GM12878 (cell line): ENCODE measurements at regions not wholly inside any gene's neighbourhood (a gene's known extent, or its start where the extent isn't known, plus 50 kb on each side); places are given as distances from the start of the nearest gene placed in this dataset.

ENCODE experiments used
- ATAC-seq: fragments of 200-7000 bp; cut with Tn5 transposase; 3 replicates; pipeline ENCODE4 v1.9.1; 2020; ENCODE audit warnings: mild to moderate bottlenecking, moderate library complexity
- BruUV-seq: library from RNA; stranded (reverse); fragments of 400-500 nt; replicated peaks from 2 replicates; lab custom pipeline; 2021; lab: Mats Ljungman, UMichigan
- CTCF ChIA-PET: fragments of 300-600 bp; sonication (Branson Sonifier 250); formaldehyde crosslinking; extraction: SDS; loops from one replicate; lab custom pipeline; 2021; ENCODE audit warnings: inconsistent platforms; lab: Yijun Ruan, JAX
- POLR2A ChIA-PET: fragments of 350-600 bp; formaldehyde crosslinking; extraction: SDS; loops from one replicate; lab custom pipeline; 2021; ENCODE audit warnings: inconsistent platforms; lab: Charles Lee
- RAD21 ChIA-PET: fragments of 300-600 bp; sonication (Branson Sonifier 250); formaldehyde crosslinking; loops from one replicate; lab custom pipeline; 2023; ENCODE audit warnings: antibody characterized with exemption; ENCODE audit not compliant: unreplicated experiment; lab: Charles Lee
- SMC1A ChIA-PET: fragments of 300-600 bp; sonication (Branson Sonifier 250); formaldehyde crosslinking; loops from one replicate; lab custom pipeline; 2023; ENCODE audit not compliant: unreplicated experiment, uncharacterized antibody; lab: Charles Lee
- DNase-seq: peaks from one replicate; pipeline ENCODE4 v3.0.0-alpha.2; 2011; ENCODE audit warnings: low read depth, low spot score
- FAIRE-seq: peaks from 3 replicates; lab custom pipeline; 2011; peaks lifted over from hg19 to GRCh38; lab: Jason Lieb, UNC
- H2AFZ ChIP-seq: 2 replicates; pipeline ENCODE4 v1.6.0; 2011; ENCODE audit warnings: low read depth, low read length, control low read depth; ENCODE audit not compliant: control insufficient read depth
- H3K27ac ChIP-seq: 2 replicates; pipeline ENCODE4 v1.5.1; 2011; ENCODE audit warnings: control low read depth; ENCODE audit not compliant: control insufficient read depth, insufficient read depth
- H3K27me3 ChIP-seq, 2 experiments: replicated peaks in 1 of 2; 2 replicates each; pipeline versions ENCODE4 v1.6.0 to v1.6.1; 2011; ENCODE audit warnings: low read length in 1 of 2; ENCODE audit not compliant: control insufficient read depth in 2 of 2, insufficient read depth in 2 of 2
- H3K36me3 ChIP-seq, 2 experiments: 2 replicates each; pipeline ENCODE4 v1.5.1; 2011; ENCODE audit warnings: low read length in 1 of 2; ENCODE audit not compliant: control insufficient read depth in 2 of 2, insufficient read depth in 2 of 2
- H3K4me1 ChIP-seq: 2 replicates; pipeline ENCODE4 v1.6.1; 2011; ENCODE audit warnings: mild to moderate bottlenecking, low read length, moderate library complexity, mixed read lengths; ENCODE audit not compliant: control insufficient read depth, insufficient read depth
- H3K4me2 ChIP-seq: 2 replicates; pipeline ENCODE4 v1.6.0; 2011; ENCODE audit warnings: control low read depth; ENCODE audit not compliant: control insufficient read depth, insufficient read depth
- H3K4me3 ChIP-seq: fragments of 200-600 bp; sonication (generic); 2 replicates; pipeline ENCODE4 v1.5.1; 2016
- H3K79me2 ChIP-seq: 2 replicates; pipeline ENCODE4 v1.6.0; 2011; ENCODE audit warnings: low read length; ENCODE audit not compliant: control insufficient read depth, insufficient read depth
- H3K9ac ChIP-seq: 2 replicates; pipeline ENCODE4 v1.8.0; 2011; ENCODE audit warnings: low read length, control low read depth, mixed read lengths; ENCODE audit not compliant: control insufficient read depth, insufficient read depth
- H3K9me3 ChIP-seq: replicated peaks from 3 replicates; pipeline ENCODE4 v1.5.1; 2011; ENCODE audit warnings: mild to moderate bottlenecking, low read length; ENCODE audit not compliant: control insufficient read depth, insufficient read depth
- H4K20me1 ChIP-seq: 2 replicates; pipeline ENCODE4 v1.6.0; 2011; ENCODE audit not compliant: control insufficient read depth, insufficient read depth
- BACH1 ChIP-seq: fragments of 450-650 bp; IDR thresholded peaks from 2 replicates; pipeline ENCODE4 v1.6.1; 2017; ENCODE audit warnings: mild to moderate bottlenecking, borderline replicate concordance
- CTCF ChIP-seq, 3 experiments: IDR thresholded peaks in 2 of 3; conservative IDR thresholded peaks in 1 of 3; 2 replicates each; pipeline ENCODE4 v1.5.1; 2011; ENCODE audit warnings: low read depth in 3 of 3, low read length in 3 of 3, mild to moderate bottlenecking in 3 of 3, control low read depth in 2 of 3, moderate library complexity in 2 of 3, inconsistent platforms in 1 of 3, mixed read lengths in 1 of 3; ENCODE audit not compliant: control insufficient read depth in 2 of 3, insufficient read depth in 1 of 3; ENCODE audit errors: extremely low read depth in 1 of 3
- FOXK2 ChIP-seq: fragments of 450-650 bp; IDR thresholded peaks from 2 replicates; pipeline ENCODE4 v1.6.1; 2017; ENCODE audit warnings: mild to moderate bottlenecking, moderate library complexity
- HDAC6 ChIP-seq: fragments of 200-600 bp; sonication (generic); IDR thresholded peaks from one replicate; pipeline ENCODE4 v1.8.0; 2017; ENCODE audit warnings: antibody characterized with exemption; ENCODE audit not compliant: unreplicated experiment
- KDM1A ChIP-seq: fragments of 200-600 bp; sonication (generic); IDR thresholded peaks from 2 replicates; pipeline ENCODE4 v1.6.1; 2016; ENCODE audit warnings: borderline replicate concordance
- NFIC ChIP-seq: IDR thresholded peaks from 2 replicates; pipeline ENCODE4 v1.6.1; 2012; ENCODE audit warnings: low read depth, mild to moderate bottlenecking, inconsistent platforms, low read length, moderate library complexity
- NFYB ChIP-seq: IDR thresholded peaks from 2 replicates; pipeline ENCODE4 v1.6.1; 2011; ENCODE audit warnings: low read depth, mild to moderate bottlenecking, low read length, improper control_type of control experiment, moderate library complexity; ENCODE audit not compliant: insufficient read depth
- RAD51 ChIP-seq: fragments of 450-650 bp; IDR thresholded peaks from 2 replicates; pipeline ENCODE4 v1.6.1; 2016; ENCODE audit warnings: moderate library complexity, mild to moderate bottlenecking, inconsistent platforms
- SMC3 ChIP-seq: IDR thresholded peaks from 2 replicates; pipeline ENCODE4 v1.6.1; 2011; ENCODE audit warnings: low read length, improper control_type of control experiment, borderline replicate concordance
- USF2 ChIP-seq: IDR thresholded peaks from 2 replicates; pipeline ENCODE4 v1.6.1; 2011; ENCODE audit warnings: low read depth, low read length, improper control_type of control experiment, borderline replicate concordance
- ZZZ3 ChIP-seq: IDR thresholded peaks from 2 replicates; pipeline ENCODE4 v1.6.1; 2011; ENCODE audit warnings: low read depth; ENCODE audit not compliant: control insufficient read depth, insufficient read length
- WGBS: methylation state at CpG from one replicate; pipeline ENCODE4 v1.1.6; 2016; ENCODE audit warnings: low lambda C conversion rate; ENCODE audit not compliant: insufficient replicate concordance, insufficient coverage; ENCODE audit errors: missing lambda C conversion rate; 5-methylcytosine and 5-hydroxymethylcytosine counted together
- in situ Hi-C: fragments of 300-500 bp; cut with MboI; formaldehyde crosslinking; loops from 9 replicates; pipeline ENCODE4 v1.14.3; 2018; ENCODE audit warnings: mixed read lengths
- intact Hi-C: fragments of 100-400 bp; cut with micrococcal nuclease; formaldehyde crosslinking; loops from one replicate; pipeline ENCODE4 v1.14.2; 2022; ENCODE audit not compliant: unreplicated experiment

- no peaks in the 10 kb centered on the region for H3K27me3 ChIP-seq
- ChIA-PET SMC1A (no interaction called here), POLR2A (no interaction called here), CTCF (no interaction called here), RAD21 (no interaction called here)
- H3K4me1 ChIP-seq: no peaks in the 10 kb centered on the region
- DNase-seq (no peak), FAIRE-seq (no peak), ATAC-seq (no peak)
- in situ Hi-C loops: no loop called here
- TF ChIP-seq NFIC (no peak), HDAC6 (no peak), NFYB (no peak), USF2 (no peak), RAD51 (no peak), KDM1A (no peak)
- H3K79me2 ChIP-seq: no peaks in the 10 kb centered on the region
- no peak overlapping the region for H3K4me2 ChIP-seq
- 2% methylated on average over 2 of the region's 2 CpGs for WGBS
- no peak overlapping the region for H2AFZ ChIP-seq
- H3K4me3 ChIP-seq: no peak overlapping the region
- no TSS peak for BruUV-seq
- intact Hi-C loops: no loop called here
- no peaks in the 10 kb centered on the region; the same call in 2 of the 3 replicates for H3K9me3 ChIP-seq
- H3K36me3 ChIP-seq: no peaks in the 10 kb centered on the region
- H3K9ac ChIP-seq: no peak overlapping the region
- H3K27ac ChIP-seq: no peak overlapping the region
- H4K20me1 ChIP-seq: no peaks in the 10 kb centered on the region
Measured at GRCh38 chr22:47846206-47846605, 1083.8 kb downstream of the TBC1D22A start.

- BruUV-seq: no TSS peak
- DNase-seq (no peak), FAIRE-seq (no peak), ATAC-seq (peak; percentile 55)
- SMC1A ChIA-PET: interaction anchor here (1.1 kb wide), 1 partner anchor 12 kb away, joined by 3 read pairs; no protein-coding TSS in a partner anchor
- Histone ChIP-seq H3K4me2 (no peak overlapping the region), H4K20me1 (no peaks in the 10 kb centered on the region), H3K27ac (no peak overlapping the region), H2AFZ (no peak overlapping the region), H3K79me2 (no peaks in the 10 kb centered on the region), H3K4me1 (no peaks in the 10 kb centered on the region), H3K9ac (no peak overlapping the region), H3K9me3 (no peaks in the 10 kb centered on the region; the same call in 2 of the 3 replicates), H3K4me3 (no peak overlapping the region), H3K27me3 (no peaks in the 10 kb centered on the region), H3K36me3 (no peaks in the 10 kb centered on the region)
- POLR2A ChIA-PET: no interaction called here
- in situ Hi-C loops: no loop called here
- RAD21 ChIA-PET: no interaction called here
- intact Hi-C loops: no loop called here
- CTCF ChIA-PET: interaction anchor here (1.3 kb wide), 1 partner anchor 11 kb away, joined by 4 read pairs; no protein-coding TSS in a partner anchor
- 6% methylated on average over 10 of the region's 10 CpGs for WGBS
- TF ChIP-seq SMC3: 0 out of 2 replicates have a peak, but pooled peaks have one; percentile 7
- peak in 1 of 3 experiments; percentile 17; a peak in 2 of 6 replicates for TF ChIP-seq CTCF (IDR thresholded peaks at IDR 0.05 in 2 of 3, conservative IDR thresholded peaks at IDR 0.05 in 1 of 3; ENCODE audit: control insufficient read depth in 2 of 3, extremely low read depth in 1 of 3, insufficient read depth in 1 of 3, low read depth in 3 of 3, low read length in 3 of 3)
- TF ChIP-seq USF2: no peak
- TF ChIP-seq BACH1: no peak
- no peak for TF ChIP-seq ZZZ3
- no peak for TF ChIP-seq FOXK2
Measured at GRCh38 chr22:47842119-47842518, 1079.7 kb downstream of the TBC1D22A start.
